ENCODE measurements at regions not wholly inside any gene's neighbourhood (a gene's known extent, or its start where the extent isn't known, plus 50 kb on each side); places are given as distances from the start of the nearest gene placed in this dataset.
A peak's percentile ranks its signal among the peaks of the same experiment; 100 is the strongest.

- Histone ChIP-seq H3K4me2 (no peak overlapping the region), H2AFZ (replicated peaks) (no peak overlapping the region), H3K9me3 (ENCODE audit: low read depth) (no peaks in the 10 kb centered on the region), H3K4me1 (no peaks in the 10 kb centered on the region), H3K79me2 (ENCODE audit: low read depth) (no peaks in the 10 kb centered on the region), H3K27ac (no peak overlapping the region), H3K9ac (no peak overlapping the region), H3K4me3 (no peak overlapping the region), H3K36me3 (no peaks in the 10 kb centered on the region), H3F3A (ENCODE audit: low read depth) (no peaks in the 10 kb centered on the region), H4K20me1 (ENCODE audit: low read depth) (no peaks in the 10 kb centered on the region), H3K27me3 (no peaks in the 10 kb centered on the region)
- H3K4me1 Mint-ChIP-seq: peaks cover 15% of the 10 kb centered on the region
- H3K4me3 Mint-ChIP-seq: no peak overlapping the region
- TF ChIP-seq EZH2 (IDR thresholded peaks at IDR 0.05) (no peak), EZH2phosphoT487 (IDR thresholded peaks at IDR 0.05) (no peak)
- TF ChIP-seq, protein P1, sequence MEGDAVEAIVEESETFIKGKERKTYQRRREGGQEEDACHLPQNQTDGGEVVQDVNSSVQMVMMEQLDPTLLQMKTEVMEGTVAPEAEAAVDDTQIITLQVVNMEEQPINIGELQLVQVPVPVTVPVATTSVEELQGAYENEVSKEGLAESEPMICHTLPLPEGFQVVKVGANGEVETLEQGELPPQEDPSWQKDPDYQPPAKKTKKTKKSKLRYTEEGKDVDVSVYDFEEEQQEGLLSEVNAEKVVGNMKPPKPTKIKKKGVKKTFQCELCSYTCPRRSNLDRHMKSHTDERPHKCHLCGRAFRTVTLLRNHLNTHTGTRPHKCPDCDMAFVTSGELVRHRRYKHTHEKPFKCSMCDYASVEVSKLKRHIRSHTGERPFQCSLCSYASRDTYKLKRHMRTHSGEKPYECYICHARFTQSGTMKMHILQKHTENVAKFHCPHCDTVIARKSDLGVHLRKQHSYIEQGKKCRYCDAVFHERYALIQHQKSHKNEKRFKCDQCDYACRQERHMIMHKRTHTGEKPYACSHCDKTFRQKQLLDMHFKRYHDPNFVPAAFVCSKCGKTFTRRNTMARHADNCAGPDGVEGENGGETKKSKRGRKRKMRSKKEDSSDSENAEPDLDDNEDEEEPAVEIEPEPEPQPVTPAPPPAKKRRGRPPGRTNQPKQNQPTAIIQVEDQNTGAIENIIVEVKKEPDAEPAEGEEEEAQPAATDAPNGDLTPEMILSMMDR (IDR thresholded peaks at IDR 0.05): no peak
- H3K27ac Mint-ChIP-seq: no peak overlapping the region
- H3K27me3 Mint-ChIP-seq (ENCODE audit: insufficient read depth, low read depth): peaks cover 6% of the 10 kb centered on the region
- peaks cover 2% of the 10 kb centered on the region for H3K9me3 Mint-ChIP-seq
- H3K36me3 Mint-ChIP-seq: no peaks in the 10 kb centered on the region
- no peak for DNase-seq (ENCODE audit: low spot score)
These were observed 94.9 kb upstream of the VANGL1 start for GRCh38 chr1:115546846-115547245.

GRCh38 chr1:115545791-115546733 is 95.7 kb upstream of the VANGL1 start:
- Mint-ChIP-seq H3K9me3 (peaks cover 2% of the 10 kb centered on the region), H3K4me3 (no peak overlapping the region), H3K27ac (peak overlapping the region; percentile 32), H3K36me3 (no peaks in the 10 kb centered on the region), H3K4me1 (peaks cover 15% of the 10 kb centered on the region), H3K27me3 (ENCODE audit: insufficient read depth, low read depth) (peaks cover 6% of the 10 kb centered on the region)
- no peaks in the 10 kb centered on the region for H3K4me1 ChIP-seq
- no peaks in the 10 kb centered on the region for H3K9me3 ChIP-seq (ENCODE audit: low read depth)
- no peaks in the 10 kb centered on the region for H3F3A ChIP-seq (ENCODE audit: low read depth)
- no peak overlapping the region for H3K4me3 ChIP-seq
- H3K27ac ChIP-seq: no peak overlapping the region
- H2AFZ ChIP-seq (replicated peaks): peak overlapping the region; percentile 38
- DNase-seq (ENCODE audit: low spot score): peak; percentile 65
- H3K27me3 ChIP-seq: no peaks in the 10 kb centered on the region
- no peak overlapping the region for H3K9ac ChIP-seq
- no peaks in the 10 kb centered on the region for H4K20me1 ChIP-seq (ENCODE audit: low read depth)
- TF ChIP-seq EZH2 (IDR thresholded peaks at IDR 0.05) (no peak), EZH2phosphoT487 (IDR thresholded peaks at IDR 0.05) (no peak)
- TF ChIP-seq, protein P1 (IDR thresholded peaks at IDR 0.05): peak; percentile 61
- no peak overlapping the region for H3K4me2 ChIP-seq
- no peaks in the 10 kb centered on the region for H3K79me2 ChIP-seq (ENCODE audit: low read depth)
- H3K36me3 ChIP-seq: no peaks in the 10 kb centered on the region

DNA sequence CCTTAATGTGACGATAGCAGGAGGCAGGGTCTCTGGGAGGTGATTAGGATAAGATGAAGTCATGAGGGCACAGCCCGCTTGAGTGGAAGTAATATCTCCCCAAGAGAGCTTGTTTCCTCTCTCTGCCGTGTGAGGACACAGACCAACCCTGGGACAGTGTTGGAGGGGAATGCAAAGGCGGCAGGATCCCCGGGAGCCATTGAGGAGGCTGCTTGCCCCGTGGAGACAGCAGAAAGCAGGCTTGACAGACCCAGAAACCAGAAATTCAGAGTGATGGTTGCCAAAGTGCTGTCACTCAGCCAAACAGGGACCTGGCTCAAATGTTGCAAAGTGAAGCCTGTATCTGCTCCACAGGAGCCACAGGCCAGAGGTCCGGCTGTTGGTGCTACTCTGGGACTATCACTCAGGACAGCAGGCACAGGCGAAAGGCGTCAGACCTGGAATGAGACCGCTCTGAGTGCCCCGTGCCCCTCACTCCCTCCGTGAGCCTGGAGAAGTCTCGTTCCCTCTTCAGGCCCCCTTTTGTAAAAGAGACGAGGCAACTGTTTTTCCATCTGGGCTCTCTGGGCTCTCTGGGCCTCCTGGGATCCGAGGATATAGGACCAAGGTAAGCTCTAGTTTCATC is 96.6 kb upstream of the VANGL1 start:
- Histone ChIP-seq H3K79me2 (ENCODE audit: low read depth) (no peaks in the 10 kb centered on the region), H3K27me3 (no peaks in the 10 kb centered on the region), H3K4me2 (no peak overlapping the region), H4K20me1 (ENCODE audit: low read depth) (no peaks in the 10 kb centered on the region), H3K36me3 (no peaks in the 10 kb centered on the region), H3K9ac (no peak overlapping the region), H3K4me3 (no peak overlapping the region), H2AFZ (replicated peaks) (peak overlapping the region; percentile 36), H3K4me1 (no peaks in the 10 kb centered on the region), H3F3A (ENCODE audit: low read depth) (no peaks in the 10 kb centered on the region), H3K9me3 (ENCODE audit: low read depth) (no peaks in the 10 kb centered on the region), H3K27ac (no peak overlapping the region)
- Mint-ChIP-seq H3K36me3 (no peaks in the 10 kb centered on the region), H3K9me3 (no peaks in the 10 kb centered on the region), H3K27ac (peak overlapping the region; percentile 57), H3K27me3 (ENCODE audit: insufficient read depth, low read depth) (peaks cover 3% of the 10 kb centered on the region), H3K4me3 (peak overlapping the region; percentile 55), H3K4me1 (peaks cover 15% of the 10 kb centered on the region)
- TF ChIP-seq, protein P1 (IDR thresholded peaks at IDR 0.05): no peak
- TF ChIP-seq EZH2phosphoT487 (IDR thresholded peaks at IDR 0.05) (no peak), EZH2 (IDR thresholded peaks at IDR 0.05) (no peak)
- no peak for DNase-seq (ENCODE audit: low spot score)
